ENCODE measurements at regions not wholly inside any gene's neighbourhood (a gene's known extent, or its start where the extent isn't known, plus 50 kb on each side); places are given as distances from the start of the nearest gene placed in this dataset.

- no peak for DNase-seq (ENCODE audit: low read depth)
Measured at GRCh38 chr2:10498525-10499274, 50.6 kb upstream of the ODC1 start.
